Testis (tissue), 2 donors: ENCODE measurements at regions not wholly inside any gene's neighbourhood (a gene's known extent, or its start where the extent isn't known, plus 50 kb on each side); places are given as distances from the start of the nearest gene placed in this dataset.

Experiments used
- DNase-seq: peaks from one replicate; pipeline ENCODE4 v3.0.0-alpha.2; 2019
- H3K27ac ChIP-seq, 2 donors: fragments of 200-600 bp; sonication (generic); one replicate each; pipeline ENCODE4 v1.5.1; 2019
- H3K27me3 ChIP-seq: fragments of 200-600 bp; sonication (generic); one replicate; pipeline ENCODE4 v1.5.1; 2019
- H3K36me3 ChIP-seq: fragments of 200-600 bp; sonication (generic); one replicate; pipeline ENCODE4 v1.5.1; 2017; ENCODE audit warnings: low read depth; ENCODE audit errors: missing control alignments
- H3K4me1 ChIP-seq: fragments of 200-600 bp; sonication (generic); one replicate; pipeline ENCODE4 v1.5.1; 2019
- H3K4me3 ChIP-seq, 2 donors: fragments of 200-600 bp; sonication (generic); one replicate each; pipeline ENCODE4 v1.5.1; 2017 to 2019
- H3K9me3 ChIP-seq: fragments of 200-600 bp; sonication (generic); one replicate; pipeline ENCODE4 v1.5.1; 2017
- CTCF ChIP-seq, 3 experiments: fragments of 450-650 bp in 2 of 3; fragments of 200-600 bp in 1 of 3; sonication (generic) in 1 of 3; IDR thresholded peaks; one replicate each; pipeline ENCODE4 v1.5.1; 2016 to 2019; ENCODE audit warnings: antibody characterized with exemption in 3 of 3, mild to moderate bottlenecking in 2 of 3, moderate library complexity in 1 of 3
- POLR2A ChIP-seq: fragments of 450-650 bp; IDR thresholded peaks from one replicate; pipeline ENCODE4 v1.6.1; 2017; ENCODE audit warnings: antibody characterized with exemption, mild to moderate bottlenecking, moderate library complexity
- WGBS, 2 donors: methylation state at CpG; one replicate each; pipeline ENCODE4 v1.1.5; 2018; 5-methylcytosine and 5-hydroxymethylcytosine counted together
- intact Hi-C: fragments of 100-400 bp; cut with DNase I; formaldehyde crosslinking; loops from one replicate; pipeline ENCODE4 v1.15.1; 2023; ENCODE audit warnings: low total_unique reads

GRCh38 chr3:124267406-124267805, 275.5 kb upstream of the ROPN1 start:
- TF ChIP-seq CTCF (IDR thresholded peaks at IDR 0.05) (no peak), POLR2A (no peak)
- intact Hi-C loops: no loop called here
- H3K27ac ChIP-seq: no peak overlapping the region

GRCh38 chr3:124268355-124268754, 276.4 kb upstream of the ROPN1 start:
- Histone ChIP-seq H3K27ac (no peak overlapping the region), H3K27me3 (no peaks in the 10 kb centered on the region), H3K9me3 (no peaks in the 10 kb centered on the region), H3K4me1 (peaks cover 7% of the 10 kb centered on the region), H3K4me3 (no peak overlapping the region), H3K36me3 (no peaks in the 10 kb centered on the region)
- 49 to 70% methylated on average over 2 of the region's 2 CpGs for WGBS, 2 donors
- DNase-seq: no peak
- intact Hi-C loops: no loop called here
- TF ChIP-seq CTCF (IDR thresholded peaks at IDR 0.05) (no peak), POLR2A (no peak)

More at GRCh38 chr3:124267406-124267805, 275.5 kb upstream of the ROPN1 start:
- no peaks in the 10 kb centered on the region for H3K27me3 ChIP-seq
- H3K4me3 ChIP-seq: no peak overlapping the region
- H3K4me1 ChIP-seq: peaks cover 7% of the 10 kb centered on the region
- no peaks in the 10 kb centered on the region for H3K36me3 ChIP-seq
- H3K9me3 ChIP-seq: no peaks in the 10 kb centered on the region
- no peak for DNase-seq

- intact Hi-C loops: no loop called here
- DNase-seq: no peak
- no peaks in the 10 kb centered on the region for H3K27me3 ChIP-seq
- no peaks in the 10 kb centered on the region for H3K36me3 ChIP-seq
- 80 to 83% methylated on average over 1 of the region's 1 CpG for WGBS, 2 donors
- peaks cover 7% of the 10 kb centered on the region for H3K4me1 ChIP-seq
- no peak overlapping the region for H3K27ac ChIP-seq
- no peaks in the 10 kb centered on the region for H3K9me3 ChIP-seq
- H3K4me3 ChIP-seq: no peak overlapping the region
- TF ChIP-seq POLR2A (no peak), CTCF (IDR thresholded peaks at IDR 0.05) (no peak)
Measured at GRCh38 chr3:124269619-124270018, 277.7 kb upstream of the ROPN1 start.

GRCh38 chr3:124272605-124273151, 280.8 kb upstream of the ROPN1 start:
- WGBS, 2 donors: 56 to 74% methylated on average over 6 of the region's 6 CpGs
- Histone ChIP-seq H3K4me3 (no peak overlapping the region), H3K4me1 (peaks cover 21% of the 10 kb centered on the region), H3K9me3 (no peaks in the 10 kb centered on the region), H3K27ac (peak overlapping the region; percentile 12), H3K36me3 (no peaks in the 10 kb centered on the region), H3K27me3 (no peaks in the 10 kb centered on the region)
- DNase-seq: no peak
- no peak for TF ChIP-seq POLR2A
- TF ChIP-seq CTCF (IDR thresholded peaks at IDR 0.05): no peak
- intact Hi-C loops: no loop called here

GRCh38 chr3:124273651-124274050, 281.7 kb upstream of the ROPN1 start:
- 57 to 90% methylated on average over 1 to 3 of the region's 3 CpGs for WGBS, 2 donors
- peaks cover 28% of the 10 kb centered on the region for H3K4me1 ChIP-seq
- H3K4me3 ChIP-seq: no peak overlapping the region
- H3K36me3 ChIP-seq: no peaks in the 10 kb centered on the region
- no peaks in the 10 kb centered on the region for H3K27me3 ChIP-seq
- no peaks in the 10 kb centered on the region for H3K9me3 ChIP-seq
- TF ChIP-seq POLR2A (no peak), CTCF (IDR thresholded peaks at IDR 0.05) (no peak)
- peak overlapping the region; percentile 12 to 87 for H3K27ac ChIP-seq
- intact Hi-C loops: no loop called here
- DNase-seq: no peak
